ENCODE measurements at regions not wholly inside any gene's neighbourhood (a gene's known extent, or its start where the extent isn't known, plus 50 kb on each side); places are given as distances from the start of the nearest gene placed in this dataset.
"Not testable (repeated sequence)": the region's sequence is repeated elsewhere in the genome, so short reads cannot be mapped to it uniquely, and the experiment has no call there.

- no peak for DNase-seq (ENCODE audit: low read depth)
These were observed 324.7 kb upstream of the USP24 start for GRCh38 chr1:55539652-55540512.

GRCh38 chr1:55538428-55538827 lies 323.3 kb upstream of the USP24 start:
- DNase-seq (ENCODE audit: low read depth), result no peak

GRCh38 chr1:55536545-55536865 lies 321.3 kb upstream of the USP24 start:
- no peak for DNase-seq (ENCODE audit: low read depth)

GRCh38 chr1:55535724-55536544 lies 320.8 kb upstream of the USP24 start:
- no peak for DNase-seq (ENCODE audit: low read depth)

- no peak for DNase-seq (ENCODE audit: low read depth)
These were observed 319.5 kb upstream of the USP24 start for GRCh38 chr1:55534565-55535121.

- DNase-seq (ENCODE audit: low read depth), result peak; percentile 58
These were observed 316.5 kb upstream of the USP24 start for GRCh38 chr1:55531644-55532043.

GRCh38 chr1:55530749-55531478 lies 315.8 kb upstream of the USP24 start:
- no peak for DNase-seq (ENCODE audit: low read depth)

- DNase-seq (ENCODE audit: low read depth), result no peak
These were observed 313.9 kb upstream of the USP24 start for GRCh38 chr1:55529017-55529416.

- DNase-seq (ENCODE audit: low read depth), result no peak
These were observed 312.7 kb upstream of the USP24 start for GRCh38 chr1:55527831-55528230.

GRCh38 chr1:55526716-55527115 lies 311.6 kb upstream of the USP24 start:
- DNase-seq (ENCODE audit: low read depth), result no peak

- DNase-seq (ENCODE audit: low read depth), result no peak
These were observed 308.8 kb upstream of the USP24 start for GRCh38 chr1:55524006-55524405.

GRCh38 chr1:55522982-55523381 lies 307.8 kb upstream of the USP24 start:
- no peak for DNase-seq (ENCODE audit: low read depth)

- no peak for DNase-seq (ENCODE audit: low read depth)
These were observed 307.3 kb upstream of the USP24 start for GRCh38 chr1:55522353-55522903.

GRCh38 chr1:55520861-55521260 lies 305.7 kb upstream of the USP24 start:
- no peak for DNase-seq (ENCODE audit: low read depth)

GRCh38 chr1:55519937-55520683 lies 304.9 kb upstream of the USP24 start:
- no peak for DNase-seq (ENCODE audit: low read depth)

- DNase-seq (ENCODE audit: low read depth), result no peak
These were observed 304.1 kb upstream of the USP24 start for GRCh38 chr1:55519276-55519675.

GRCh38 chr1:55517036-55517435 lies 301.9 kb upstream of the USP24 start:
- DNase-seq (ENCODE audit: low read depth), result no peak

GRCh38 chr1:55514571-55514970 lies 299.4 kb upstream of the USP24 start:
- DNase-seq (ENCODE audit: low read depth), result not testable (repeated sequence)

- DNase-seq (ENCODE audit: low read depth), result no peak
These were observed 297.3 kb upstream of the USP24 start for GRCh38 chr1:55512466-55512865.

GRCh38 chr1:55507578-55507931 lies 292.4 kb upstream of the USP24 start:
- no peak for DNase-seq (ENCODE audit: low read depth)

Data from stromal cell of bone marrow (primary cell).